ENCODE measurements at regions not wholly inside any gene's neighbourhood (a gene's known extent, or its start where the extent isn't known, plus 50 kb on each side); places are given as distances from the start of the nearest gene placed in this dataset.

DNA sequence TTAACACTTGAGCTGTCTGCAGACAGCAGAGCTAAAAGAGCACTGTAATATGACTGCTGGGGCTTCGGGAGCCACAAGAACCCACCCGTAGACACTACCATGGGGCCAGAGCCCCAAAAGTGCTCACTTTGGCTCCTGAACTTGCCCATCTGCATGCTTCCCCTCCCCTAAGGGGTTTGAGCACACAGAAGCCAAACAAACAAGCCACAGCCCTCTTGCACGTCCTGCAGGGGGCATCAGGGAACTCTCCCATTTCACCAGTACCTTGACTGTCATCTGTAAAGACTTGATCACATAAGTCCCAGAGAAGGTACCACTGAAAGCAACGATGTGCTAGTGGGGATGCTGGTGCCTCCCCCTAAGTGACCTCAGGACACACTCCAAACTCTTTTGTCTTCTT lies 681.8 kb downstream of the SEMA5A start:
- TF ChIP-seq, protein P1, sequence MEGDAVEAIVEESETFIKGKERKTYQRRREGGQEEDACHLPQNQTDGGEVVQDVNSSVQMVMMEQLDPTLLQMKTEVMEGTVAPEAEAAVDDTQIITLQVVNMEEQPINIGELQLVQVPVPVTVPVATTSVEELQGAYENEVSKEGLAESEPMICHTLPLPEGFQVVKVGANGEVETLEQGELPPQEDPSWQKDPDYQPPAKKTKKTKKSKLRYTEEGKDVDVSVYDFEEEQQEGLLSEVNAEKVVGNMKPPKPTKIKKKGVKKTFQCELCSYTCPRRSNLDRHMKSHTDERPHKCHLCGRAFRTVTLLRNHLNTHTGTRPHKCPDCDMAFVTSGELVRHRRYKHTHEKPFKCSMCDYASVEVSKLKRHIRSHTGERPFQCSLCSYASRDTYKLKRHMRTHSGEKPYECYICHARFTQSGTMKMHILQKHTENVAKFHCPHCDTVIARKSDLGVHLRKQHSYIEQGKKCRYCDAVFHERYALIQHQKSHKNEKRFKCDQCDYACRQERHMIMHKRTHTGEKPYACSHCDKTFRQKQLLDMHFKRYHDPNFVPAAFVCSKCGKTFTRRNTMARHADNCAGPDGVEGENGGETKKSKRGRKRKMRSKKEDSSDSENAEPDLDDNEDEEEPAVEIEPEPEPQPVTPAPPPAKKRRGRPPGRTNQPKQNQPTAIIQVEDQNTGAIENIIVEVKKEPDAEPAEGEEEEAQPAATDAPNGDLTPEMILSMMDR (IDR thresholded peaks at IDR 0.05) = no peak
- no peaks in the 10 kb centered on the region for H3K36me3 ChIP-seq
- DNase-seq (ENCODE audit: low spot score) = no peak
- H3K4me3 ChIP-seq = no peak overlapping the region
- H3K4me1 ChIP-seq = no peaks in the 10 kb centered on the region
- H3K27ac ChIP-seq = no peak overlapping the region
- H3K27me3 ChIP-seq = no peaks in the 10 kb centered on the region
- H3K9me3 ChIP-seq = no peaks in the 10 kb centered on the region

DNA sequence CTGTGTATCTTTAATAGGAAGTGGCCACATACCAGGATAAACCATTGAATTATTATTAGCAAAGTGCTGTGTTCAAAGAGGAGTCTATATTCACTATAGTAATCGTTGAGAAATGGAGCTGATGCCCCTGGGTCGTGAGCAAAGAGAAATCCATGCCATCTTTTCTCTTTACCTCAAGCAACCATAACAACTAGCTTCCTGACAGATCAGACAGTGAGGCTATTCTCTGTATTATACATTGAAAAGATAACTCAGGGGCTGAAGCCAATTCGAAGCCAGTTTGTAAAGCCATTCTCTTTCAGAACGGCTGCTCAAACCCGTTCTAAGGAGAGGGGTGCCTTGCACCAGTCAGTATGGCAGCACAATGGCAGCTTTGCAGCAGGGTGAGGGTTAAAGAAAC lies 680.6 kb downstream of the SEMA5A start:
- Histone ChIP-seq H3K27me3 (no peaks in the 10 kb centered on the region), H3K9me3 (no peaks in the 10 kb centered on the region), H3K4me1 (no peaks in the 10 kb centered on the region), H3K36me3 (no peaks in the 10 kb centered on the region), H3K27ac (no peak overlapping the region), H3K4me3 (no peak overlapping the region)
- TF ChIP-seq, protein P1 (IDR thresholded peaks at IDR 0.05) = no peak
- no peak for DNase-seq (ENCODE audit: low spot score)

DNA sequence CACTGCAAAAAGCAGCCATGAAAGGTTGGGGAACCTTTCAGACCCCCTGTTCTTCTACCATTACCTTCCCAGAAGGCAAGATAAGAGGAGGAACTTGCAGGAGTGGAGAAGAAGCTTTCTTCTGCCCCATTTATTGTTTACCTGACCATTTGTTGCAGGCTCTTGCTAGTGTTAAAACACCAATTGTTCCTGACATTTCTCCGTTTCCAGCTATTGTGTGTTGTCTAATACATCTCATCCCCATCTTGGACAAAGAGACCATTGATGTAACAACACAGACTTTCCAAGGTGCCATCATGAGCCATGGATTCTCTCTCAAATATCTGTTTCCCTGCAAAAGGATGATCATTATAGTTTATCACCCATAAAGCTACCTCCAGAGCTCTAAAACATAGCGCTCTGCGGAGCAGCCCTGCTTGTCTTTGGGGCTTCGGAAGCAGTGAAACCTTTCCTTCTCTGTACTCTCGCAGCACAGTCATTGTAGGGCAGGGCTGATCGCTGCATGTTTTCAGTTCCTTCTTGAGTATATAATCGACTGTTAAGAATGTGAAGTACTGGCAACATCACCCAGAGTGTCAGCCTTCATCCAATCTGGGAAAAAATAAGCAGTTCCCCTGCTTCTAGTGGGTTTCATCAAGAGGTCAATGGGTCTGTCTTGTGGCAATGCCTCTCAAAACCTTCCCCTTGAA lies 680.0 kb downstream of the SEMA5A start:
- no peaks in the 10 kb centered on the region for H3K9me3 ChIP-seq
- no peak overlapping the region for H3K4me3 ChIP-seq
- H3K4me1 ChIP-seq = no peaks in the 10 kb centered on the region
- TF ChIP-seq, protein P1 (IDR thresholded peaks at IDR 0.05) = no peak
- H3K27me3 ChIP-seq = no peaks in the 10 kb centered on the region
- DNase-seq (ENCODE audit: low spot score) = no peak
- no peak overlapping the region for H3K27ac ChIP-seq
- no peaks in the 10 kb centered on the region for H3K36me3 ChIP-seq

DNA sequence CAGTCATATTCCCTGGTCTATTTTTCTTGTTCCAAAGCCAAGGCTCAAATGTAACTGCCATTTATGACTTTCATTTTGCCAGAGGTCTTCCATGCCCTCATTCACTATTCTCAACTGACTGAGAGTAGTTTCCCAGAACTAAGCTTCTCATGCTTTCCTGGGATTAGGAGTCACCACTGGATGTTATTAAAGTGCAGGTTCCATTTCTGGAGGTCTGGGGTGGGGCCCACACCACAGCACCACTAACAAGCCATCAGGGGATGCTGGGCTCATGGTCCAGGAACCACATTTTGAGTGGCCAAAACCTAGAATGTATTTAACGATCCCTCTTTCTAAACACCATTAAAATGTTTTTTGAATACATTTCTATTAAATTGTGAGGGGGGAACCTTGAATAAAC lies 677.6 kb downstream of the SEMA5A start:
- Histone ChIP-seq H3K9me3 (no peaks in the 10 kb centered on the region), H3K27ac (no peak overlapping the region), H3K36me3 (no peaks in the 10 kb centered on the region), H3K4me1 (no peaks in the 10 kb centered on the region), H3K27me3 (no peaks in the 10 kb centered on the region), H3K4me3 (no peak overlapping the region)
- TF ChIP-seq, protein P1 (IDR thresholded peaks at IDR 0.05) = no peak
- DNase-seq (ENCODE audit: low spot score) = no peak

DNA sequence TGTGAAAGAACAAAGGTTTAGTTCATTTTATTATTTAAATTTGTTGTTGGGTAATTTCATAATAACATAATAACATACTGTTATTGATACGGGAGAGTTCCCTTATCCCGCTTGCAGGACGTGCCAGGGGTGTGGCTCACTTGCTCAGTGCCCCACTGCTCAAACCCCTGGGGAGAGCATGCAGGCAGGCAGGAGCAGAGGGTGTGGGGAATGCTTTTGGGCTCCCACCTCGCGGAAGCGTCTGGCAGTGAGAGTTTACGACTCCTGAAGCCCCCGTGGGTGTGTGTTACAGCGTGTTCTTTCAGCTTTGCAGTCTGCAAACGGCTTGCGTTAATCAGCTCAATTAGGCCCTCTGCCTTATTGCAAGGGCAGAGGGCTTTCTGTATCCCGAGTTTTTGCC lies 675.9 kb downstream of the SEMA5A start:
- TF ChIP-seq, protein P1 (IDR thresholded peaks at IDR 0.05) = no peak
- Histone ChIP-seq H3K36me3 (no peaks in the 10 kb centered on the region), H3K27ac (no peak overlapping the region), H3K9me3 (no peaks in the 10 kb centered on the region), H3K4me1 (no peaks in the 10 kb centered on the region), H3K27me3 (no peaks in the 10 kb centered on the region), H3K4me3 (no peak overlapping the region)
- no peak for DNase-seq (ENCODE audit: low spot score)

DNA sequence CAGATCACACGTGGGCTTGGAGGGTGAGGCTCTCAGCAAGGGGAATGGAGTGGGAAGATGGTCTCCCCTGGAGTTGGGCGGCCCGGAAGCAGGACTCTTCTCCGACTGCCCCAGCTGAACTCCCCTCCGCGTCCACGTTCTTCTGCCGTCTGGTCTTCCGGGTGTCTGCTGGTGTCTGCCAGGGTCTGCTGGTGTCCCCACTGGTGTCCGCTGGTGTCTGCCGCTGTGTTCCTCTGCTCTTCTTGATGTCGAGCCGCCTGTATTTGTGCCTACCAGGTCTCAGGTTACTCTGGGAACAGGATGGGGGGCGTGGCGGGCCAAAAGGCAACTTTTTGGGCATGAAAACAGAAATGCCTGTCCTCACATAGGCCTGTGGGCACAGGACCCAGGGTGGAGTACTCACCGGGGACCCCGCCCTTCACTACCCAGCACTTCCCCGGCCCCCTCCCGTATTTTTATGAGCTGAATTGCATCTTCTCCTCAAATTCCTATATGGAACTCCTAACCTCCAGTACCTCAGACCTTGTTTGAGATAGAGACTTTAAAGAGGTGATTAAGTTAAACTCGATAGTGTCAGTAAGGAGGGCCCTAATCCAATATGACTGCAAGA lies 675.4 kb downstream of the SEMA5A start:
- H3K9me3 ChIP-seq = no peaks in the 10 kb centered on the region
- no peak for DNase-seq (ENCODE audit: low spot score)
- H3K27me3 ChIP-seq = no peaks in the 10 kb centered on the region
- no peaks in the 10 kb centered on the region for H3K4me1 ChIP-seq
- H3K4me3 ChIP-seq = no peak overlapping the region
- H3K36me3 ChIP-seq = no peaks in the 10 kb centered on the region
- no peak overlapping the region for H3K27ac ChIP-seq
- TF ChIP-seq, protein P1 (IDR thresholded peaks at IDR 0.05) = no peak
